ENCODE measurements at regions not wholly inside any gene's neighbourhood (a gene's known extent, or its start where the extent isn't known, plus 50 kb on each side); places are given as distances from the start of the nearest gene placed in this dataset.

DNA sequence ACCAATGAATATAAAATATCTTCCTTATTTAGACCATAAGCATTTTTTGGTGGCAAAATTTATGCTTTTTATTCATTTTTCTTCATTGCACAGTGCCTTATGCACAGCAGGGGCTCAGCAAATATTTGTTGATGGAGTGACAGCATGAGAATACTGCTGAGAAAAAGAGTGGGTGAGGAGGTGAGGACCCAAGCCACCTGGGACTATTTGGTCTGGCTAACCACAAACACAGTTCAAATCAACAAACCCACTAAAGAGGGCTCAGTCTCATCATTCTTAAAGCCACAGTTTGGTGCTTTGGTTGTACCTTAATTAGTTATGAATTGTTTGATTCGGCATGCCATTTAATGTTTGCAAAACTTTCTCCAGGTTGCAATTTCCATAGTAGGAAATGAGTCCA lies 183.5 kb upstream of the ZNF521 start:
- TF ChIP-seq, protein P1, sequence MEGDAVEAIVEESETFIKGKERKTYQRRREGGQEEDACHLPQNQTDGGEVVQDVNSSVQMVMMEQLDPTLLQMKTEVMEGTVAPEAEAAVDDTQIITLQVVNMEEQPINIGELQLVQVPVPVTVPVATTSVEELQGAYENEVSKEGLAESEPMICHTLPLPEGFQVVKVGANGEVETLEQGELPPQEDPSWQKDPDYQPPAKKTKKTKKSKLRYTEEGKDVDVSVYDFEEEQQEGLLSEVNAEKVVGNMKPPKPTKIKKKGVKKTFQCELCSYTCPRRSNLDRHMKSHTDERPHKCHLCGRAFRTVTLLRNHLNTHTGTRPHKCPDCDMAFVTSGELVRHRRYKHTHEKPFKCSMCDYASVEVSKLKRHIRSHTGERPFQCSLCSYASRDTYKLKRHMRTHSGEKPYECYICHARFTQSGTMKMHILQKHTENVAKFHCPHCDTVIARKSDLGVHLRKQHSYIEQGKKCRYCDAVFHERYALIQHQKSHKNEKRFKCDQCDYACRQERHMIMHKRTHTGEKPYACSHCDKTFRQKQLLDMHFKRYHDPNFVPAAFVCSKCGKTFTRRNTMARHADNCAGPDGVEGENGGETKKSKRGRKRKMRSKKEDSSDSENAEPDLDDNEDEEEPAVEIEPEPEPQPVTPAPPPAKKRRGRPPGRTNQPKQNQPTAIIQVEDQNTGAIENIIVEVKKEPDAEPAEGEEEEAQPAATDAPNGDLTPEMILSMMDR (IDR thresholded peaks at IDR 0.05) = no peak
- TF ChIP-seq POLR2A (IDR thresholded peaks at IDR 0.05) = no peak

All from ovary (tissue), 3 donors.